Spleen (tissue), 11 donors: ENCODE measurements at regions not wholly inside any gene's neighbourhood (a gene's known extent, or its start where the extent isn't known, plus 50 kb on each side); places are given as distances from the start of the nearest gene placed in this dataset.

ENCODE experiments used
- DNase-seq: peaks from one replicate; pipeline ENCODE4 v3.0.0-alpha.2; 2020
- H3K27ac ChIP-seq, 8 donors: fragments of 200-600 bp; sonication (generic) in 7 of 8; 1 replicate in 4 of 8; 2 replicates in 4 of 8; pipeline versions ENCODE4 v1.5.0 to v1.8.0; 2016 to 2021; ENCODE audit warnings: inconsistent platforms in 4 of 8, mild to moderate bottlenecking in 4 of 8, moderate library complexity in 1 of 8
- H3K27me3 ChIP-seq, 7 donors: fragments of 200-600 bp; sonication (generic) in 6 of 7; replicated peaks in 1 of 7; 1 replicate in 4 of 7; 2 replicates in 3 of 7; pipeline versions ENCODE4 v1.5.0 to v1.8.0; 2016 to 2021; ENCODE audit warnings: inconsistent platforms in 3 of 7, mild to moderate bottlenecking in 1 of 7
- H3K36me3 ChIP-seq, 6 donors: fragments of 200-600 bp; sonication (generic) in 5 of 6; 1 replicate in 4 of 6; 2 replicates in 2 of 6; pipeline versions ENCODE4 v1.5.0 to v1.8.0; 2016 to 2021; ENCODE audit warnings: inconsistent platforms in 2 of 6
- H3K4me1 ChIP-seq, 6 donors: fragments of 200-600 bp; sonication (generic) in 5 of 6; 1 replicate in 3 of 6; 2 replicates in 3 of 6; pipeline versions ENCODE4 v1.5.0 to v1.8.0; 2016 to 2021; ENCODE audit warnings: inconsistent platforms in 3 of 6
- H3K4me3 ChIP-seq, 8 donors: fragments of 200-600 bp; sonication (generic) in 7 of 8; 1 replicate in 4 of 8; 2 replicates in 4 of 8; pipeline versions ENCODE4 v1.5.0 to v1.8.0; 2016 to 2021; ENCODE audit warnings: inconsistent platforms in 4 of 8, mild to moderate bottlenecking in 4 of 8, moderate library complexity in 2 of 8
- H3K9me3 ChIP-seq, 8 donors: fragments of 200-600 bp; sonication (generic) in 7 of 8; 1 replicate in 4 of 8; 2 replicates in 4 of 8; pipeline versions ENCODE4 v1.5.0 to v1.8.0; 2016 to 2021; ENCODE audit warnings: inconsistent platforms in 4 of 8
- POLR2A ChIP-seq, 3 donors: fragments of 450-650 bp; IDR thresholded peaks; one replicate each; pipeline ENCODE4 v1.5.1; 2017; ENCODE audit warnings: antibody characterized with exemption in 3 of 3, mild to moderate bottlenecking in 1 of 3
- POLR2AphosphoS5 ChIP-seq, 3 donors: sonication (generic); formaldehyde crosslinking; IDR thresholded peaks; one replicate each; pipeline ENCODE4 v1.5.1; 2017; ENCODE audit warnings: antibody characterized with exemption in 3 of 3
- WGBS, 5 donors: extraction: QIAGEN DNeasy Blood & Tissue Kit in 3 of 5; methylation state at CpG; one replicate each; pipeline versions ENCODE4 v1.1.5 to v1.1.7; 2013 to 2018; 5-methylcytosine and 5-hydroxymethylcytosine counted together
- intact Hi-C: fragments of 100-400 bp; cut with DNase I; formaldehyde crosslinking; loops from one replicate; pipeline ENCODE4 v1.15.0; 2023; ENCODE audit warnings: low total_unique reads
- TF ChIP-seq, protein P1 (sequence below), 11 experiments: fragments of 200-600 bp in 7 of 11; fragments of 450-650 bp in 4 of 11; sonication (generic) in 4 of 11; IDR thresholded peaks in 8 of 11; conservative IDR thresholded peaks in 3 of 11; 1 replicate in 7 of 11; 2 replicates in 4 of 11; pipeline versions ENCODE4 v1.4.0 to v1.8.0; 2016 to 2021; ENCODE audit warnings: antibody characterized with exemption in 11 of 11, inconsistent platforms in 4 of 11, mild to moderate bottlenecking in 1 of 11
- donor health status: healthy with polysubstance abuse.
- donor health status: DM: no; HTN: no; CAD: no; lungs with moderate emphysema.
- donor health status: DM: no; HTN: no; CAD: no.
- donor health status: Bipolar disorder and iron deficiency.
- donor health status: healthy.
- donor health status: DM: no; HTN: no; CAD: no.
- donor health status: DM: yes; HTN: yes; CAD: no.

DNA sequence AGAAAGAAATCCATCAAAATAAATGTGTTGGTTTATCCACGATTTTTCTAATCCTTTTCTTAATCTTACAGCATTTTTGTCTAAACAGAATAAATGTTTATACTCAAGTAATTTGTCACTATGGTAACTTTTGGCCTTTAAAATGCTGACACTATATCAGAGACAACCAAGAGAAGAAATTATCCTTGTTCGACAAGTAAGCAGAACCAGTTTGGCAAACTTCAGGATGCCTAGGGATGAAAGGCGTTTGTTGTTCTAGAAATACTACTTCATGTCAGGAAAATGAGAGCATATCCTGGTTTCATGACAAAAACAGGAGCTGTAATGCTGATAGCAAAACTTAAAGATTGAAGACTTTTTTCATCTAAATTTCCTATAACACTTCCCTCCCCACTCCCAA is 308.0 kb upstream of the ATP11B start:
- no peak for TF ChIP-seq POLR2A (IDR thresholded peaks at IDR 0.05)
- TF ChIP-seq, protein P1, sequence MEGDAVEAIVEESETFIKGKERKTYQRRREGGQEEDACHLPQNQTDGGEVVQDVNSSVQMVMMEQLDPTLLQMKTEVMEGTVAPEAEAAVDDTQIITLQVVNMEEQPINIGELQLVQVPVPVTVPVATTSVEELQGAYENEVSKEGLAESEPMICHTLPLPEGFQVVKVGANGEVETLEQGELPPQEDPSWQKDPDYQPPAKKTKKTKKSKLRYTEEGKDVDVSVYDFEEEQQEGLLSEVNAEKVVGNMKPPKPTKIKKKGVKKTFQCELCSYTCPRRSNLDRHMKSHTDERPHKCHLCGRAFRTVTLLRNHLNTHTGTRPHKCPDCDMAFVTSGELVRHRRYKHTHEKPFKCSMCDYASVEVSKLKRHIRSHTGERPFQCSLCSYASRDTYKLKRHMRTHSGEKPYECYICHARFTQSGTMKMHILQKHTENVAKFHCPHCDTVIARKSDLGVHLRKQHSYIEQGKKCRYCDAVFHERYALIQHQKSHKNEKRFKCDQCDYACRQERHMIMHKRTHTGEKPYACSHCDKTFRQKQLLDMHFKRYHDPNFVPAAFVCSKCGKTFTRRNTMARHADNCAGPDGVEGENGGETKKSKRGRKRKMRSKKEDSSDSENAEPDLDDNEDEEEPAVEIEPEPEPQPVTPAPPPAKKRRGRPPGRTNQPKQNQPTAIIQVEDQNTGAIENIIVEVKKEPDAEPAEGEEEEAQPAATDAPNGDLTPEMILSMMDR (IDR thresholded peaks at IDR 0.05 in 8 of 11, conservative IDR thresholded peaks at IDR 0.05 in 3 of 11) = no peak
- TF ChIP-seq POLR2AphosphoS5 (IDR thresholded peaks at IDR 0.05) = no peak
- DNase-seq = no peak
- intact Hi-C loops = no loop called here
- Histone ChIP-seq H3K27ac (no peak overlapping the region), H3K9me3 (no peaks in the 10 kb centered on the region), H3K4me1 (no peaks in the 10 kb centered on the region), H3K27me3 (no peaks in the 10 kb centered on the region), H3K4me3 (no peak overlapping the region), H3K36me3 (no peaks in the 10 kb centered on the region)
- WGBS, 5 donors = 41 to 71% (median 59%) methylated on average over 3 of the region's 3 CpGs

DNA sequence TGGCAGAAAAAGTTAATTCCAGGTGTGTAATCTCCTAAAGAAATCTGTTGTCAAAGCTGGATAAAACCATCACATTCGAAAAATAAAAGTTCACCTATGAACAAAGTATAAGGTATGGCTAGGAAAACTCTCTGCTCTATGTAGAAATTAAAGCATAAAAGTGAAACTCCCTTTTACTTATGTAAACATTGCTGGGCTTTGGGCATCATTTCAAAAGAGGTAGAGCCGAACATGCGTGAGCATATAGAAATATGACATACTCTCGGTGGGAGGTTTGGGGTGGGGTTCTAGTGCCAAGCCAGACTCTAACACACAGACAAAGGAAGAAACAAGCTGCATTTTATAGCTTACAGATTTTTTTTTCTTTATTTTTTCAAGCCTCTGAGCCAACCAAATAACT is 306.8 kb upstream of the ATP11B start:
- Histone ChIP-seq H3K4me3 (no peak overlapping the region), H3K36me3 (no peaks in the 10 kb centered on the region), H3K27me3 (no peaks in the 10 kb centered on the region), H3K27ac (no peak overlapping the region), H3K4me1 (no peaks in the 10 kb centered on the region), H3K9me3 (no peaks in the 10 kb centered on the region)
- no peak for DNase-seq
- TF ChIP-seq, protein P1 (IDR thresholded peaks at IDR 0.05 in 8 of 11, conservative IDR thresholded peaks at IDR 0.05 in 3 of 11) = no peak
- TF ChIP-seq POLR2AphosphoS5 (IDR thresholded peaks at IDR 0.05) (no peak), POLR2A (IDR thresholded peaks at IDR 0.05) (no peak)
- intact Hi-C loops = no loop called here
- 79 to 85% (median 85%) methylated on average over 4 of the region's 4 CpGs for WGBS, 5 donors

DNA sequence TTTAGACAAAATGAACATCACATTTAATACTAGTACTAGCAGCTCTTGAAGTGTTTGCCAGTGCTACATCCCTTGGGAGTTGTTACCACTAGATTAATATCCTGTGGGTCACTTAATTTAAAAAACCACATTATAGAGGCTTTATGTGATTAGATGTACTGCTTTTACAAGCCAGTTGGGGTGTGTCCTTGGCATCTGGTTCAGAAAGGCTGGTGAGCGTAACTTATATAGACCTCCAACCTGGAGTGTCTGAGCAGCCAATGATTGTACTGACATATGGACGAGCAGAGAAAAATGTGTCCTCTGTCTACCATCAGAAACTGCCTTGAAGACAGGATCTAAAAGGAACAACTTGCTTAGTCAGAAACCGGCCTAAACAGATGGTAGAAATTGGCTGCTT is 306.2 kb upstream of the ATP11B start:
- H3K9me3 ChIP-seq = no peaks in the 10 kb centered on the region
- WGBS, 5 donors = 64 to 90% (median 84%) methylated on average over 3 of the region's 3 CpGs
- no peak for DNase-seq
- H3K27me3 ChIP-seq = no peaks in the 10 kb centered on the region
- H3K36me3 ChIP-seq = no peaks in the 10 kb centered on the region
- H3K4me3 ChIP-seq = no peak overlapping the region
- H3K4me1 ChIP-seq = no peaks in the 10 kb centered on the region
- intact Hi-C loops = no loop called here
- no peak for TF ChIP-seq POLR2A (IDR thresholded peaks at IDR 0.05)
- TF ChIP-seq, protein P1 (IDR thresholded peaks at IDR 0.05 in 8 of 11, conservative IDR thresholded peaks at IDR 0.05 in 3 of 11) = no peak
- no peak for TF ChIP-seq POLR2AphosphoS5 (IDR thresholded peaks at IDR 0.05)
- no peak overlapping the region for H3K27ac ChIP-seq

DNA sequence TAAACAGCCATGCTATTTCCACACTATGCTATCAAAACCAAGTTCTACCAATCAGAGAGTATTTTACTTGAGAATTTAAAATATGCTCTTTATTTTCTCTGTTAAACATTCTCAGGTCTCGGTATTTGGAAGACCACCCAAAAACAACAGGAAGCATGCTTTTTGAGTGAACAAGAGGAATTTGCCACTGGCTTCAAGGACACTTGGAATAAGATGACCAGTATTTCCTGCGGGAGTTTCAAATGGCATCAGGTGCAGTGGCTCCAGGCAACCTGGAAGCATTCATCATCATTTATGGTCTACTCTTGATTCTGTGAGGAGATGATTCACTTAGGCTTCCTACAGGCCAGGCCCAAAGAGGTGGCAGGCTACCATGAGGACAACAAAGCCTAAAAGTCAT is 305.7 kb upstream of the ATP11B start:
- H3K36me3 ChIP-seq = no peaks in the 10 kb centered on the region
- intact Hi-C loops = no loop called here
- H3K4me3 ChIP-seq = no peak overlapping the region
- WGBS, 5 donors = 71 to 83% (median 81%) methylated on average over 2 of the region's 2 CpGs
- no peaks in the 10 kb centered on the region for H3K27me3 ChIP-seq
- no peaks in the 10 kb centered on the region for H3K9me3 ChIP-seq
- DNase-seq = no peak
- no peaks in the 10 kb centered on the region for H3K4me1 ChIP-seq
- no peak overlapping the region for H3K27ac ChIP-seq
- no peak for TF ChIP-seq POLR2A (IDR thresholded peaks at IDR 0.05)
- TF ChIP-seq POLR2AphosphoS5 (IDR thresholded peaks at IDR 0.05) = no peak
- TF ChIP-seq, protein P1 (IDR thresholded peaks at IDR 0.05 in 8 of 11, conservative IDR thresholded peaks at IDR 0.05 in 3 of 11) = no peak
